ENCODE measurements at regions not wholly inside any gene's neighbourhood (a gene's known extent, or its start where the extent isn't known, plus 50 kb on each side); places are given as distances from the start of the nearest gene placed in this dataset.
"Not testable (repeated sequence)": the region's sequence is repeated elsewhere in the genome, so short reads cannot be mapped to it uniquely, and the experiment has no call there.

DNA sequence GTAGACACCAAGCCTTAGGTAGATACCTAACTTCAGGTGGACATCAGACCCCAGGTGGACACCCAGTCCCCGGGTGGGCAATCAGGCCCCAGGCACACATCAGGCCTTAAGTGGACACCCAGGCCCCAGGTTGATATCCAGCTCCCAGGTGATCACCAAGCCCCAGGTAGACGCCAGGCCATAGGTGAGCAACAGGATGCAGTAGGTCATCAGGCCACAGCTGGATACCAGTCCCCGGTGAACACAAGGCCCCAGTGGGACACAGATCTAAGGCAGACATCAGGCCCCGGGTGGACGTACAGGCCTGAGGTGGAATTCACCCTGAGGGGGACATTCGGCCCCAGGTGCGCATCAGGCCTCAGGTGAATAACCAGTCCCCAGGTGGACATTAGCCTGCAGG, 201.0 kb downstream of the POTEM start:
- H3K14ac ChIP-seq (ENCODE audit: insufficient read length); H3K79me1 ChIP-seq (ENCODE audit: low read depth, low read length); H3K23me2 ChIP-seq (ENCODE audit: low read depth, low read length); H2BK120ac ChIP-seq (replicated peaks; ENCODE audit: low read depth, low read length); H3K27ac ChIP-seq (ENCODE audit: low read depth, low read length); H3K27me3 ChIP-seq (replicated peaks in 1 of 4; ENCODE audit: control insufficient read depth in 3 of 4, extremely low read depth in 1 of 4, insufficient read depth in 3 of 4, low read length in 3 of 4); H3K4me3 ChIP-seq (ENCODE audit: extremely low read depth in 1 of 4, insufficient read depth in 2 of 4, low read depth in 3 of 4, low read length in 4 of 4); CTCF ChIA-PET (ENCODE audit: partially characterized antibody); H2BK15ac ChIP-seq (ENCODE audit: low read length); H3K4ac ChIP-seq (replicated peaks; ENCODE audit: insufficient read length, low read depth, low read length); H4K8ac ChIP-seq (ENCODE audit: extremely low read depth, insufficient read depth, low read length); H2AFZ ChIP-seq (ENCODE audit: low read length); H3K4me2 ChIP-seq (ENCODE audit: insufficient read depth in 1 of 2, low read depth in 2 of 2, low read length in 2 of 2); H4K20me1 ChIP-seq (replicated peaks in 1 of 2; ENCODE audit: control insufficient read depth in 1 of 2, insufficient read depth in 2 of 2, low read length in 2 of 2); H3K23ac ChIP-seq (ENCODE audit: insufficient read length); H2AK5ac ChIP-seq (ENCODE audit: low read depth, low read length); H2BK12ac ChIP-seq (ENCODE audit: low read depth, low read length); DNase-seq (ENCODE audit: low read depth in 1 of 2, low spot score in 2 of 2); H4K91ac ChIP-seq (replicated peaks; ENCODE audit: insufficient read length, low read length); H3K79me2 ChIP-seq (ENCODE audit: control insufficient read depth in 1 of 2, insufficient read depth in 2 of 2, low read length in 2 of 2); H2BK5ac ChIP-seq (ENCODE audit: low read depth, low read length); FAIRE-seq; H3K56ac ChIP-seq (replicated peaks; ENCODE audit: insufficient read length, low read depth, low read length); H3K18ac ChIP-seq (ENCODE audit: extremely low read depth, low read length); H3K9ac ChIP-seq (replicated peaks in 1 of 4; ENCODE audit: extremely low read depth in 1 of 4, low read depth in 3 of 4, low read length in 3 of 4); H4K5ac ChIP-seq (ENCODE audit: insufficient read length, low read depth, low read length); H3K4me1 ChIP-seq (replicated peaks in 1 of 4; ENCODE audit: control insufficient read depth in 3 of 4, insufficient read depth in 4 of 4, low read length in 3 of 4); H2BK20ac ChIP-seq (ENCODE audit: low read length); H3K36me3 ChIP-seq (ENCODE audit: control insufficient read depth in 2 of 4, insufficient read depth in 4 of 4, low read length in 3 of 4); POLR2A ChIA-PET (ENCODE audit: partially characterized antibody): not testable (repeated sequence)
- H3K9me3 ChIP-seq (ENCODE audit: insufficient read depth in 2 of 2, low read depth in 1 of 2, low read length in 1 of 2), result peaks cover 2 to 40% of the 10 kb centered on the region in 2 experiments; a peak in 2 of 4 replicates
- 93% methylated on average over 6 of the region's 7 CpGs; no CpG with 5 or more reads in 1 of the 2 experiments for WGBS, 2 experiments (ENCODE audit: extremely low coverage in 1 of 2, insufficient coverage in 1 of 2, insufficient read length in 1 of 2, insufficient replicate concordance in 2 of 2, low coverage in 1 of 2, low lambda C conversion rate in 2 of 2, missing lambda C conversion rate in 1 of 2)

DNA sequence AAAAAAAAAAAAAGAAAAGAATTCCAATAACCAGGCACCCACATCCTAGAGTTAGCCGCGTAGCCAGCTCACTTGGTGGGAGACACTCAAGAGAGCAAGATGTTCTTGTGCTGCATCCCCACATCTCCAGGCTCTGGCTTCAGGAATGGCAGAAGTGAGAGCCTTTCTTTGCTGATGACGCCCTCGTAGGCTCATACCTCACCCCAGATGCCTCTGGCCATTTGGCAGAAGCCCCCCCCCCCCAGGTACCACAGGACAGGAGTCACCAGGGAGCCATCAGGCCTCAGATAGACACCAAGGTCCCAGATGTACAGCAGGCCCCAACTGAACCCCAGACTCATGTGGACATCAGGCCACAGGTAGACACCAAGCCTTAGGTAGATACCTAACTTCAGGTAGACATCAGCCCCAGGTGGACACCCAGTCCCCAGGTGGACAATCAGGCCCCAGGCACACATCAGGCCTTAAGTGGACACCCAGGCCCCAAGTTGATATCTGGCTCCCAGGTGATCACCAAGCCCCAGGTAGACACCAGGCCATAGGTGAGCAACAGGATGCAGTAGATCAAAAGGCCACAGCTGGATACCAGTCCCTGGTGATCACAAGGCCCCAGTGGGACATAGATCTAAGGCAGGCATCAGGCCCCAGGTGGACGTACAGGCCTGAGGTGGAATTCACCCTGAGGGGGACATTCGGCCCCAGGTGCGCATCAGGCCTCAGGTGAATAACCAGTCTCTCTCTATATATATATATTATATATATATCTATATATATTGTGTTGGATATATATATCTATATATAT, 202.5 kb downstream of the POTEM start:
- H3K9me3 ChIP-seq (ENCODE audit: insufficient read depth in 2 of 2, low read depth in 1 of 2, low read length in 1 of 2), result peaks cover 2 to 36% of the 10 kb centered on the region in 2 experiments; a peak in 2 of 4 replicates
- H2BK5ac ChIP-seq (ENCODE audit: low read depth, low read length); H2BK12ac ChIP-seq (ENCODE audit: low read depth, low read length); H3K4me1 ChIP-seq (replicated peaks in 1 of 4; ENCODE audit: control insufficient read depth in 3 of 4, insufficient read depth in 4 of 4, low read length in 3 of 4); H2BK20ac ChIP-seq (ENCODE audit: low read length); H3K18ac ChIP-seq (ENCODE audit: extremely low read depth, low read length); H3K4ac ChIP-seq (replicated peaks; ENCODE audit: insufficient read length, low read depth, low read length); H3K79me1 ChIP-seq (ENCODE audit: low read depth, low read length); H4K8ac ChIP-seq (ENCODE audit: extremely low read depth, insufficient read depth, low read length); H3K36me3 ChIP-seq (ENCODE audit: control insufficient read depth in 2 of 4, insufficient read depth in 4 of 4, low read length in 3 of 4); H3K9ac ChIP-seq (replicated peaks in 1 of 4; ENCODE audit: extremely low read depth in 1 of 4, low read depth in 3 of 4, low read length in 3 of 4); H4K91ac ChIP-seq (replicated peaks; ENCODE audit: insufficient read length, low read length); H3K27ac ChIP-seq (ENCODE audit: low read depth, low read length); H4K20me1 ChIP-seq (replicated peaks in 1 of 2; ENCODE audit: control insufficient read depth in 1 of 2, insufficient read depth in 2 of 2, low read length in 2 of 2); H4K5ac ChIP-seq (ENCODE audit: insufficient read length, low read depth, low read length); H3K4me3 ChIP-seq (ENCODE audit: extremely low read depth in 1 of 4, insufficient read depth in 2 of 4, low read depth in 3 of 4, low read length in 4 of 4); H3K56ac ChIP-seq (replicated peaks; ENCODE audit: insufficient read length, low read depth, low read length); H2BK15ac ChIP-seq (ENCODE audit: low read length); H3K14ac ChIP-seq (ENCODE audit: insufficient read length); H3K23ac ChIP-seq (ENCODE audit: insufficient read length); H2BK120ac ChIP-seq (replicated peaks; ENCODE audit: low read depth, low read length); POLR2A ChIA-PET (ENCODE audit: partially characterized antibody); H2AFZ ChIP-seq (ENCODE audit: low read length); DNase-seq (ENCODE audit: low read depth in 1 of 2, low spot score in 2 of 2); H3K79me2 ChIP-seq (ENCODE audit: control insufficient read depth in 1 of 2, insufficient read depth in 2 of 2, low read length in 2 of 2); H3K23me2 ChIP-seq (ENCODE audit: low read depth, low read length); H2AK5ac ChIP-seq (ENCODE audit: low read depth, low read length); H3K4me2 ChIP-seq (ENCODE audit: insufficient read depth in 1 of 2, low read depth in 2 of 2, low read length in 2 of 2); CTCF ChIA-PET (ENCODE audit: partially characterized antibody); H3K27me3 ChIP-seq (replicated peaks in 1 of 4; ENCODE audit: control insufficient read depth in 3 of 4, extremely low read depth in 1 of 4, insufficient read depth in 3 of 4, low read length in 3 of 4); FAIRE-seq: not testable (repeated sequence)
- WGBS, 2 experiments (ENCODE audit: extremely low coverage in 1 of 2, insufficient coverage in 1 of 2, insufficient read length in 1 of 2, insufficient replicate concordance in 2 of 2, low coverage in 1 of 2, low lambda C conversion rate in 2 of 2, missing lambda C conversion rate in 1 of 2), result 89% methylated on average over 5 of the region's 7 CpGs; no CpG with 5 or more reads in 1 of the 2 experiments
